Esophagus squamous epithelium (tissue), 4 donors: ENCODE measurements at regions not wholly inside any gene's neighbourhood (a gene's known extent, or its start where the extent isn't known, plus 50 kb on each side); places are given as distances from the start of the nearest gene placed in this dataset.

ENCODE experiments used
- POLR2A ChIP-seq, 4 donors: fragments of 450-650 bp; IDR thresholded peaks; one replicate each; pipeline ENCODE4 v1.6.1; 2017; ENCODE audit warnings: antibody characterized with exemption in 4 of 4, mild to moderate bottlenecking in 4 of 4, moderate library complexity in 3 of 4
- TF ChIP-seq, protein P1 (sequence below), 6 experiments: fragments of 450-650 bp in 4 of 6; fragments of 200-600 bp in 2 of 6; sonication (generic) in 2 of 6; IDR thresholded peaks; one replicate each; pipeline ENCODE4 v1.5.1; 2016 to 2019; ENCODE audit warnings: antibody characterized with exemption in 6 of 6, mild to moderate bottlenecking in 4 of 6, moderate library complexity in 4 of 6

DNA sequence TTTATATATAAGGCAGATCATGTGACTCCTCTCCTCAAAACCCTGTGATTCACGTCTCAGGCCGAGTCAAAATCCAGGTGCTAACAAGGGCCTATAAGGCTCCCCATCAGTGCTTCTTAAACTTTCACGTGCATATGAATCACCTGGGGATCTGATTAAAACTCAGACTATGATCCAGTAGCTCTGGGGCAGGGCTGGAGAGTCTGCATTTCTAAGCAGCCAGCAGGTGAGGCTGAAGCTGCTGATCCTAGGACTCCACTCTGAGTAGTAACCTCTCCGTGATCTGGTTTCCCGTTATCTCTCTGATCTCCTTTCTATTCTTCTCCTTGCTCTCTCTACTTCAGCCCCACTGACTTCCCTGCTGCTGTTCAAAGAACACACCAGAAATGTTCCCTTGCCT, 252.4 kb upstream of the RPS6KA3 start:
- TF ChIP-seq, protein P1, sequence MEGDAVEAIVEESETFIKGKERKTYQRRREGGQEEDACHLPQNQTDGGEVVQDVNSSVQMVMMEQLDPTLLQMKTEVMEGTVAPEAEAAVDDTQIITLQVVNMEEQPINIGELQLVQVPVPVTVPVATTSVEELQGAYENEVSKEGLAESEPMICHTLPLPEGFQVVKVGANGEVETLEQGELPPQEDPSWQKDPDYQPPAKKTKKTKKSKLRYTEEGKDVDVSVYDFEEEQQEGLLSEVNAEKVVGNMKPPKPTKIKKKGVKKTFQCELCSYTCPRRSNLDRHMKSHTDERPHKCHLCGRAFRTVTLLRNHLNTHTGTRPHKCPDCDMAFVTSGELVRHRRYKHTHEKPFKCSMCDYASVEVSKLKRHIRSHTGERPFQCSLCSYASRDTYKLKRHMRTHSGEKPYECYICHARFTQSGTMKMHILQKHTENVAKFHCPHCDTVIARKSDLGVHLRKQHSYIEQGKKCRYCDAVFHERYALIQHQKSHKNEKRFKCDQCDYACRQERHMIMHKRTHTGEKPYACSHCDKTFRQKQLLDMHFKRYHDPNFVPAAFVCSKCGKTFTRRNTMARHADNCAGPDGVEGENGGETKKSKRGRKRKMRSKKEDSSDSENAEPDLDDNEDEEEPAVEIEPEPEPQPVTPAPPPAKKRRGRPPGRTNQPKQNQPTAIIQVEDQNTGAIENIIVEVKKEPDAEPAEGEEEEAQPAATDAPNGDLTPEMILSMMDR (IDR thresholded peaks at IDR 0.05), result no peak
- no peak for TF ChIP-seq POLR2A (IDR thresholded peaks at IDR 0.05)
